WERI-Rb-1 (cell line): ENCODE measurements at regions not wholly inside any gene's neighbourhood (a gene's known extent, or its start where the extent isn't known, plus 50 kb on each side); places are given as distances from the start of the nearest gene placed in this dataset.

Source experiments
- DNase-seq: peaks from one replicate; pipeline ENCODE4 v3.0.0-alpha.2; 2020
- H3K27ac ChIP-seq: fragments of 250-450 bp; sonication (Bioruptor Pico); 2 replicates; pipeline ENCODE4 v1.5.1; 2020; ENCODE audit warnings: mild to moderate bottlenecking, moderate library complexity
- H3K27me3 ChIP-seq: fragments of 250-450 bp; sonication (Bioruptor Pico); 2 replicates; pipeline ENCODE4 v1.5.1; 2021; ENCODE audit warnings: mild to moderate bottlenecking, low read depth, moderate library complexity; ENCODE audit not compliant: insufficient read depth, severe bottlenecking
- H3K36me3 ChIP-seq: fragments of 250-450 bp; sonication (Bioruptor Pico); 2 replicates; pipeline ENCODE4 v1.5.1; 2020; ENCODE audit warnings: mild to moderate bottlenecking, moderate library complexity
- H3K4me3 ChIP-seq: 2 replicates; pipeline ENCODE4 v1.5.1; 2011; ENCODE audit warnings: low read depth, mild to moderate bottlenecking, control low read depth, low read length
- H3K9me3 ChIP-seq: fragments of 250-450 bp; sonication (Bioruptor Pico); 2 replicates; pipeline ENCODE4 v1.5.1; 2021; ENCODE audit warnings: mild to moderate bottlenecking, moderate library complexity; ENCODE audit not compliant: severe bottlenecking
- TF ChIP-seq, protein P1 (sequence below): IDR thresholded peaks from 2 replicates; pipeline ENCODE4 v1.5.1; 2011; ENCODE audit warnings: low read depth, mild to moderate bottlenecking, control low read depth, inconsistent platforms, low read length

DNA sequence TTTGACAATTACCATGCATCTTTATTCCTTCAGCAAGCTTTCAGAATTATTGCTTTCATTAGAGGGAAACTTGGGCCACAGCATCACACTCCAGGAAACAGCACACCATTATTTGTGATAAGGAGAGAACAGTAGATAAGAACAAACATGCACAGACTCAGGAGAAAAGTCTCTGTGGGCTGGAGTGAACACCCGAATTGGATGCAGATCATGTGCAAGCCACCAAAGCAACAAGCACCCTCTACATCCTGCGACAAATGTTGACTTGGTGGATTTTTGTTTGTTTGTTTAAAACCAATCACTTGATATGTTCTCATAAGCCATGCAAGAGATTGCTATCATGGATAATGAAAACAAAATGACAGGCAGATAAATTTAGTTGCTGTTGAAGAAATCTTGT is 67.7 kb upstream of the ZFP64 start:
- no peak for DNase-seq
- H3K27ac ChIP-seq: no peak overlapping the region
- no peaks in the 10 kb centered on the region for H3K36me3 ChIP-seq
- H3K27me3 ChIP-seq: peaks cover 10% of the 10 kb centered on the region
- TF ChIP-seq, protein P1, sequence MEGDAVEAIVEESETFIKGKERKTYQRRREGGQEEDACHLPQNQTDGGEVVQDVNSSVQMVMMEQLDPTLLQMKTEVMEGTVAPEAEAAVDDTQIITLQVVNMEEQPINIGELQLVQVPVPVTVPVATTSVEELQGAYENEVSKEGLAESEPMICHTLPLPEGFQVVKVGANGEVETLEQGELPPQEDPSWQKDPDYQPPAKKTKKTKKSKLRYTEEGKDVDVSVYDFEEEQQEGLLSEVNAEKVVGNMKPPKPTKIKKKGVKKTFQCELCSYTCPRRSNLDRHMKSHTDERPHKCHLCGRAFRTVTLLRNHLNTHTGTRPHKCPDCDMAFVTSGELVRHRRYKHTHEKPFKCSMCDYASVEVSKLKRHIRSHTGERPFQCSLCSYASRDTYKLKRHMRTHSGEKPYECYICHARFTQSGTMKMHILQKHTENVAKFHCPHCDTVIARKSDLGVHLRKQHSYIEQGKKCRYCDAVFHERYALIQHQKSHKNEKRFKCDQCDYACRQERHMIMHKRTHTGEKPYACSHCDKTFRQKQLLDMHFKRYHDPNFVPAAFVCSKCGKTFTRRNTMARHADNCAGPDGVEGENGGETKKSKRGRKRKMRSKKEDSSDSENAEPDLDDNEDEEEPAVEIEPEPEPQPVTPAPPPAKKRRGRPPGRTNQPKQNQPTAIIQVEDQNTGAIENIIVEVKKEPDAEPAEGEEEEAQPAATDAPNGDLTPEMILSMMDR: no peak
- no peaks in the 10 kb centered on the region for H3K9me3 ChIP-seq
- no peak overlapping the region for H3K4me3 ChIP-seq

DNA sequence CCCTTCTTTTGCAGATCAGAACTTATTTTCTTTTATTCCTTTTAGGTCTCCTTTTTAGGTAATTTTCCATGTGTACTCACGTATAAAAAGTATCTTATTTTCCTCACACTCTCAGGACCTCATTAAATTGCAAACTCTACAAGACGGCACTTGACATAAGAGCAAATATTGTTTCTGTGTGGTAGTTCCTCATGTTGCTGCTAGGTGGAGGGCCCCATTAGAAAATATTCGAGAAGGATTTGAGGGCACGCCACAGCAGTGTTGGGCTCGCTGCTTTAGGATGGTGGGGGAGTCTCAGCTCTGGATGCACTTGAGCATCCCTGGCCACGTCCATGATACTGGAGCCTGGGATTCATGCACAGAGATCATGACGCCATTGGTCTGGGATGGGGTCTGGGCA is 64.9 kb upstream of the ZFP64 start:
- no peak overlapping the region for H3K27ac ChIP-seq
- no peak for DNase-seq
- TF ChIP-seq, protein P1: no peak
- peaks cover 3% of the 10 kb centered on the region for H3K9me3 ChIP-seq
- H3K27me3 ChIP-seq: peaks cover 3% of the 10 kb centered on the region
- no peaks in the 10 kb centered on the region for H3K36me3 ChIP-seq
- H3K4me3 ChIP-seq: no peak overlapping the region

DNA sequence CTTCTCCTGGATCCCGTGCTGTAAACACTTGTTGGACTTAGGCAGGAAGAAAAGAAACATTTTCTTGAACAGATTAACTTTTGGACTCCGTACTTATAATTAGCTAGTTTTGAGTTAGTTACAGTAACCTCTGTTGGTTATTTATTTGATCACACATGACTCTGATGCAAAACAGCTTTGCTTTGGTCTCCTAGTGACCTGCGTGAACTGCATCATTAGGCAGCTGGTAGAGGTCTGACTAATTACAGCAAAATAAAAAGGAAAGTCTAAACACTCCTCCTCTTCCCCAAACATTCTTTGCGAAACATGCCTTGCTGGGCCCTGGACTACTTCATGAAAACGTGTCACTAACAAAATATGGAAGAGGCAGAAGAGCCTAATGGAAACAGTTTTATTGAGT is 61.1 kb upstream of the ZFP64 start:
- Histone ChIP-seq H3K9me3 (peaks cover 3% of the 10 kb centered on the region), H3K27ac (no peak overlapping the region), H3K36me3 (no peaks in the 10 kb centered on the region), H3K27me3 (no peaks in the 10 kb centered on the region), H3K4me3 (no peak overlapping the region)
- TF ChIP-seq, protein P1: no peak
- DNase-seq: no peak

DNA sequence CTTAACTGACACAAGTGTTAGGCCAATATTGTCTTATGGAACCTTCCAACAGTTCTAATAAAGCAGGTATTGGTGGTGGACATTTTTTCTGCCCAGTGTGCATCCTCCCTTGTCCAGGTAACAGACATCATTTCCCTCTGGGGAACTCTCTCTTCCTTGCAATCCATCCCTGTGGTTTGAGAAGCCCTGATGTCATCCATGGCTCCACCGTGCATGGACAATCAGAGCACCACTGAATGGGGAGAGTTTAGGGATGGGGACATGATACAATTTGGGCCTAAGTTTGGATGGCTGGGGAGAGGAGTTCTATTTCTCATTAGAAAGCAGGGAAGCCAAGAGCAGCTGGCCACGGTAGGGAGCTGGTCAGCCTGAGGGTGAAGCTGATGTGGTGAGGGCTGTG is 60.2 kb upstream of the ZFP64 start:
- TF ChIP-seq, protein P1: no peak
- no peaks in the 10 kb centered on the region for H3K27me3 ChIP-seq
- DNase-seq: no peak
- H3K9me3 ChIP-seq: peaks cover 3% of the 10 kb centered on the region
- no peak overlapping the region for H3K27ac ChIP-seq
- H3K4me3 ChIP-seq: no peak overlapping the region
- H3K36me3 ChIP-seq: no peaks in the 10 kb centered on the region

DNA sequence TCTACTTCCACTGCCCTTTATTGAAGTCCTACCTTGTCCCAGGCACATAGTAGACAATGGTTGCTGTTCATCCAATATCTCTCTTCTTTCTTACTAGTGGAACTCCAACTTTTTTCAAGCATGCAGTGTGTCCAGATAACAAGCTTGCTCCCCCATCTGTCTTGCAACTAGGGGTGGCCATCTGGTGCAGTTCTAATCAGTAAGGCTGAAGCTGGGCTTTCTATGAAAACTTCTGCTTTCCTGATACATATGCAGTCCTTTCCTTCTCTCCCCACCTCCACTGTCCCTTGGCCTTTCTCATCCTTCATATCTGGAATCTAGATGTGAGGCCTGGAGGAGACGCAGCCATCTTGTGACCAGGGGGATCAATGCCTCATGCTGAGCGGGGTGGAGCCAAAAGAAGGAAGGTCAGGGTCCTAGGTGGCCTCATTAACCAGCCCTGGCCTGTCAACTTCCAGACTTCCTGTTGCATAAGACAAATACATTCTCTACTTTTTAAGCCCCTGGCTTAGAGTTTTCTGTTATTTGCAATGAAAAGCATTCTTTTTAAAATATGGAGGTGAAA is 59.6 kb upstream of the ZFP64 start:
- H3K27ac ChIP-seq: no peak overlapping the region
- peaks cover 3% of the 10 kb centered on the region for H3K9me3 ChIP-seq
- H3K4me3 ChIP-seq: no peak overlapping the region
- H3K27me3 ChIP-seq: no peaks in the 10 kb centered on the region
- DNase-seq: peak; percentile 8
- TF ChIP-seq, protein P1: no peak
- no peaks in the 10 kb centered on the region for H3K36me3 ChIP-seq

DNA sequence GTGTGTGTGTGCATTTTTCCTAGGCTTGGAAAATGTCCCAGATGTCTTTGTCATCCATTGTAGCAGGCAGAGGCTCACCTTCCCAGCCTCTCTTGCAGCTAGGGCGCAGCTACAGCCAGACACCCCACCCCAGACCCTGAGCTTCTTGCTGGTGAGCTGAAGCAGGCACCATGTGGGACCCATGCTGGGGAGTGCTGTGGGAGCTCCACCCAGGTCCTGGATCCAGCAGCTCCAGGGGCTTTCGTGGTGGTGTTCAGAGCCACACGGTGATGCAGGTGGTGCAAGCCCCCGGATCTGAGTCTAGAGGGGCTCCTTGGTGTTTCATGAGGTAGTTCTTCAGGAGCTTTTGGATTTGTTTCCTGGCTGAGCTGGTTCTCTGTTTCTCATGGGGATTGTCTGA is 56.0 kb upstream of the ZFP64 start:
- Histone ChIP-seq H3K36me3 (no peaks in the 10 kb centered on the region), H3K9me3 (no peaks in the 10 kb centered on the region), H3K27ac (no peak overlapping the region), H3K4me3 (no peak overlapping the region), H3K27me3 (no peaks in the 10 kb centered on the region)
- TF ChIP-seq, protein P1: no peak
- no peak for DNase-seq
